ENCODE measurements at regions not wholly inside any gene's neighbourhood (a gene's known extent, or its start where the extent isn't known, plus 50 kb on each side); places are given as distances from the start of the nearest gene placed in this dataset.

- no peak overlapping the region for H3K9ac ChIP-seq (replicated peaks; ENCODE audit: extremely low read depth, insufficient read depth, low read length)
- no peak overlapping the region for H3K4me3 ChIP-seq (replicated peaks in 1 of 3; ENCODE audit: insufficient read depth in 1 of 3, low read depth in 1 of 3, low read length in 3 of 3)
- POLR2A ChIA-PET = no interaction called here
- H3K9me3 ChIP-seq (replicated peaks; ENCODE audit: control insufficient read depth, insufficient read depth, low read length) = no peaks in the 10 kb centered on the region
- BruUV-seq (replicated peaks) = no TSS peak
- dilution Hi-C loops (cut with MboI; ENCODE audit: extremely low pct_ligation_motif_present, low sequenced_read_pairs) = loop anchor here (10.0 kb wide), 1 partner anchor 188 kb away; no protein-coding TSS in a partner anchor
- TF ChIP-seq GATA2 (IDR thresholded peaks at IDR 0.05; ENCODE audit: insufficient read depth, insufficient read length, low read depth, low read length) (no peak), JUN (IDR thresholded peaks at IDR 0.05; ENCODE audit: borderline replicate concordance, insufficient read depth, insufficient read length, low read depth) (no peak), POLR2AphosphoS5 (IDR thresholded peaks at IDR 0.05; ENCODE audit: insufficient read depth, low read depth, low read length) (no peak), POLR2A (IDR thresholded peaks at IDR 0.05; ENCODE audit: low read depth, low read length) (no peak), MYC (IDR thresholded peaks at IDR 0.05; ENCODE audit: low read depth, low read length) (no peak), MAX (IDR thresholded peaks at IDR 0.05; ENCODE audit: insufficient read depth, insufficient read length) (no peak), FOS (IDR thresholded peaks at IDR 0.05; ENCODE audit: borderline replicate concordance, insufficient read depth, low read length) (no peak), EZH2 (IDR thresholded peaks at IDR 0.05; ENCODE audit: borderline replicate concordance, low read depth, low read length, severe bottlenecking) (no peak), CTCF (IDR thresholded peaks at IDR 0.05; ENCODE audit: extremely low read depth in 1 of 2, insufficient read depth in 1 of 2, low read depth in 1 of 2, low read length in 2 of 2) (no peak)
- H3K4me1 ChIP-seq (ENCODE audit: control insufficient read depth, extremely low read depth, insufficient read depth, low read length) = peaks cover 25% of the 10 kb centered on the region
- DNase-seq (ENCODE audit: low read depth, low spot score) (no peak), FAIRE-seq (no peak)
- no peaks in the 10 kb centered on the region for H3K79me2 ChIP-seq (ENCODE audit: control insufficient read depth, insufficient read depth, low read length)
- no peaks in the 10 kb centered on the region for H4K20me1 ChIP-seq (replicated peaks; ENCODE audit: control insufficient read depth, extremely low read depth, insufficient read depth, low read length)
- no peaks in the 10 kb centered on the region for H3K9me1 ChIP-seq (replicated peaks; ENCODE audit: control insufficient read depth, extremely low read depth, insufficient read depth, low read length)
- H2AFZ ChIP-seq (ENCODE audit: low read depth, low read length) = no peak overlapping the region
- peaks cover 0 to 2% of the 10 kb centered on the region in 2 experiments for H3K36me3 ChIP-seq (ENCODE audit: control insufficient read depth in 2 of 2, extremely low read depth in 1 of 2, insufficient read depth in 2 of 2, low read length in 2 of 2)
- no peaks in the 10 kb centered on the region for H3K27me3 ChIP-seq (ENCODE audit: control insufficient read depth in 2 of 2, insufficient read depth in 2 of 2, low read length in 2 of 2)
- no peak overlapping the region for H3K4me2 ChIP-seq (ENCODE audit: insufficient read depth, low read length)
- CTCF ChIA-PET = interaction anchor here (1.2 to 8.4 kb wide), 9 partner anchors 18 to 426 kb away, joined by 3 to 195 read pairs (median 5); partner anchors contain the start of gene NFE2L2
- H3K27ac ChIP-seq (ENCODE audit: insufficient read depth, low read depth, low read length) = no peak overlapping the region
- intact Hi-C loops (cut with micrococcal nuclease) = loop anchor here (1.0 kb wide), 4 partner anchors 70 to 1206 kb away; partner anchors contain the start of gene HNRNPA3
Measured at GRCh38 chr2:177332992-177333388, 59.6 kb upstream of the AGPS start.

All from endothelial cell of umbilical vein (primary cell).